ENCODE measurements at regions not wholly inside any gene's neighbourhood (a gene's known extent, or its start where the extent isn't known, plus 50 kb on each side); places are given as distances from the start of the nearest gene placed in this dataset.

GRCh38 chr2:5587766-5588165 is 104.4 kb upstream of the SOX11 start:
- no peak for DNase-seq (ENCODE audit: insufficient read length, low spot score)
- TF ChIP-seq CTCF (IDR thresholded peaks at IDR 0.05; ENCODE audit: insufficient read depth, missing control alignments), result no peak
- no peak for FAIRE-seq

- TF ChIP-seq CTCF (IDR thresholded peaks at IDR 0.05; ENCODE audit: insufficient read depth, missing control alignments), result no peak
- DNase-seq (ENCODE audit: insufficient read length, low spot score) (no peak), FAIRE-seq (no peak)
Measured at GRCh38 chr2:5588601-5589000, 103.6 kb upstream of the SOX11 start.

GRCh38 chr2:5589183-5589582 is 103.0 kb upstream of the SOX11 start:
- DNase-seq (ENCODE audit: insufficient read length, low spot score), result no peak
- no peak for FAIRE-seq

GRCh38 chr2:5590886-5591285 is 101.3 kb upstream of the SOX11 start:
- FAIRE-seq (no peak), DNase-seq (ENCODE audit: insufficient read length, low spot score) (no peak)
- TF ChIP-seq CTCF (IDR thresholded peaks at IDR 0.05; ENCODE audit: insufficient read depth, missing control alignments), result no peak

More at GRCh38 chr2:5589183-5589582, 103.0 kb upstream of the SOX11 start:
- TF ChIP-seq CTCF (IDR thresholded peaks at IDR 0.05; ENCODE audit: insufficient read depth, missing control alignments), result no peak

- FAIRE-seq (no peak), DNase-seq (ENCODE audit: insufficient read length, low spot score) (no peak)
- TF ChIP-seq CTCF (IDR thresholded peaks at IDR 0.05; ENCODE audit: insufficient read depth, missing control alignments), result no peak
Measured at GRCh38 chr2:5592916-5593315, 99.3 kb upstream of the SOX11 start.

- FAIRE-seq (no peak), DNase-seq (ENCODE audit: insufficient read length, low spot score) (no peak)
- no peak for TF ChIP-seq CTCF (IDR thresholded peaks at IDR 0.05; ENCODE audit: insufficient read depth, missing control alignments)
Measured at GRCh38 chr2:5594249-5594695, 97.9 kb upstream of the SOX11 start.

GRCh38 chr2:5596868-5597267 is 95.3 kb upstream of the SOX11 start:
- no peak for TF ChIP-seq CTCF (IDR thresholded peaks at IDR 0.05; ENCODE audit: insufficient read depth, missing control alignments)
- FAIRE-seq, result no peak
- no peak for DNase-seq (ENCODE audit: insufficient read length, low spot score)

All from D721Med (cell line).